HG03521 (cell line): ENCODE measurements at regions not wholly inside any gene's neighbourhood (a gene's known extent, or its start where the extent isn't known, plus 50 kb on each side); places are given as distances from the start of the nearest gene placed in this dataset.
A peak's percentile ranks its signal among the peaks of the same experiment; 100 is the strongest.
"Not testable (repeated sequence)": the region's sequence is repeated elsewhere in the genome, so short reads cannot be mapped to it uniquely, and the experiment has no call there.

Experiments
- ATAC-seq: cut with Tn5 transposase; IDR thresholded peaks from one replicate; pipeline ENCODE4 v1.9.1; 2021; ENCODE audit warnings: mild to moderate bottlenecking, moderate library complexity; ENCODE audit not compliant: unreplicated experiment

DNA sequence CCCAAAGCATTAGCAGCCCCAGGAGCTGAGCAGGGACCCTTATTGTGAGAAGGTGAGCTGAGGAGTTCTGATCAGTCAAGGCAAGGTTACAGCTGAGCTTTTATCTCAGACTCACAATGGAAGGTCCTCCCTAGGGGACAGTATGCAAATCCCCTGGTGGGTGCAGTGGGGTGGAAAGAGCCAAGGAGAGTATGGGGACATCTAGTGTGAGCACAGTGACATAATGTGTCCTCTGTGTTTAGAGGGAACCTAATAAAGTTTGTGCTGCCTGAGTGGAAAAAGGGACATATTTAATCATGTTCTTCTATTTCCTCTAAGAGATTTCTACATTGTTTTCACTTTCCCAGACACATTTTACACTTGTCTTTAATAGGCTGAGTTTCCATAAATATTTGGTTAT is 438.0 kb downstream of the RPIA start:
- not testable (repeated sequence) for ATAC-seq

GRCh38 chr2:89130665-89131308 is 439.3 kb downstream of the RPIA start:
- not testable (repeated sequence) for ATAC-seq

GRCh38 chr2:89142959-89143358 is 451.5 kb downstream of the RPIA start:
- ATAC-seq, result not testable (repeated sequence)

DNA sequence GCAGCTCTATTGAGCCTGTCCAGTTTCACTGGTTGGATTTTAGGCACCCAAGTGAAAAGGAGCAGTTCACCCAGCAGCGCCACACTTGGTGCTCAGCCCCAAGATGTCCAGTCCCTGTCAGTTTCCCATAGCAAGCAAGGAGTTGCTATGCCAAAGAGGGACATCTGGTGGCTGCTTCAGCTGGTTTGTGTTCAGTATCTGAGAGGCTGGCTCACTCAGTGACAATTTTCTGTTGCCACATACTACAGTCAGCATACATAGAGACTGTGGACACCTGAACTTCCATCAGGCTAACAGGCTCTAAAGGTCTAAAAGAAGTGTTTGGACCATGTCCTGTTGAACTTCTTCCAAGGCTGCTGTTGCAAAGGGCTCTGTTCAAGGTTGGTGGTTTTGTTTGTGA is 453.9 kb downstream of the RPIA start:
- not testable (repeated sequence) for ATAC-seq

- ATAC-seq, result not testable (repeated sequence)
Measured at GRCh38 chr2:89148256-89148655, 456.8 kb downstream of the RPIA start.

GRCh38 chr2:89151699-89152098 is 460.2 kb downstream of the RPIA start:
- not testable (repeated sequence) for ATAC-seq

DNA sequence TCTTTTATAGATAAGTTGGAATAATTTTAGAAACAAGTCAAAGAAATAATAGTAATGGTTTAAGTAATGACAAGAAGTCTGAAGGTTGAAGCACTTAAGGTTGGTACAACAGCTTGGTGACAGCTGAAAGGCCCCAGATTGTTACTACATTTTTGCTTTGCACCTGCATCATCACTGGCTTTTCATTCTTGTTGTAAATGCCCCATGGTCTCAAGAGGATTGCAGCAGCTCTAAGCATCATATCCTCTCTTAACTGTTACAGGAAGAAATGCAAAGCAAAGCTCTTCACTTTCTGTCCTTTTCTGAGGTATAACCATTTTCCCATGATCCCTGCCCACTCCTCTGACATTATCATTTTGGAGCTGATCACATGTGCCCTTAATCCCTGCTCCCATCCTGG is 461.0 kb downstream of the RPIA start:
- ATAC-seq, result not testable (repeated sequence)

GRCh38 chr2:89153210-89153609 is 461.7 kb downstream of the RPIA start:
- not testable (repeated sequence) for ATAC-seq

DNA sequence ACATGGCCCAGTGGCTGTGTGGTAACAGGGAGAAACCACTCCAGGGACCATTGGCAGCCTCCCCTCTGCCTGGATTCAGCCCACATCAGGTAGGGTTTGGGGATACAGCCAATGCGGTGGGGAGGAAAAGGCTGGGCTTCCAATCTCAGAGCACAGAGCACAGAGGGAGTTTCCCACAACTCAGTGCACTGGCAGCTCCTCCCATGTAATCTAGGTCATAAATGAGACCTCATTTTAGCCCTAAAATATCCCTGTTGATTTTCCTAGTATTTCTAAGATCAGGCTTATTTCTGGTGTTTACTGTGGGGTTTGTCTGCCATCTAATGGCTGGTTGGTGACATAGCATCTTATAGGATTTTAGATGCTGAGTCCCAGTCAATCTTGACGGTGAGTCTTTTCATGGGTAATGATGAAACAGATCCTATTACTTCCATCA is 462.8 kb downstream of the RPIA start:
- ATAC-seq, result not testable (repeated sequence)

- ATAC-seq, result peak; percentile 69
Measured at GRCh38 chr2:89160306-89160705, 468.8 kb downstream of the RPIA start.

GRCh38 chr2:89161626-89162025 is 470.2 kb downstream of the RPIA start:
- not testable (repeated sequence) for ATAC-seq

- ATAC-seq, result not testable (repeated sequence)
Measured at GRCh38 chr2:89170506-89171173, 479.2 kb downstream of the RPIA start.

- ATAC-seq, result not testable (repeated sequence)
Measured at GRCh38 chr2:89171174-89171519, 479.7 kb downstream of the RPIA start.

DNA sequence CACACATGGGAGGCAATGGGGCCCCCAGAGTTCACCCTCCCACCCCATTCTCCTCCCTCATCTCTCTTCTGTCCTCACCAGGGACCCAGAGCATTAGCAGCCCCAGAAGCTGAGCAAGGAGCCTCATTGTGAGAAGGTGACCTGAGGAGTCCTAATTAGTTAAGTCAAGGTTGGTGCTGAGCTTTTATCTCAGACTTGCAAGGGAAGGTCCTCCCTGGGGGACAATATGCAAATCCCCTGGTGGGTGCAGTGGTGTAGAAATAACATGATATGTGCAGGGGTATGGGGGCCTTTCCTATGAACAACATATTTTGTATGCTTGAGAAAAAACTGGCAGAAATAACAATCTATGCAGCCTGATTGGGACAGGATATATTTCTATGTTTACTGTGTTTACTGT is 485.5 kb downstream of the RPIA start:
- ATAC-seq, result not testable (repeated sequence)

- ATAC-seq, result not testable (repeated sequence)
Measured at GRCh38 chr2:89182221-89182620, 490.7 kb downstream of the RPIA start.

DNA sequence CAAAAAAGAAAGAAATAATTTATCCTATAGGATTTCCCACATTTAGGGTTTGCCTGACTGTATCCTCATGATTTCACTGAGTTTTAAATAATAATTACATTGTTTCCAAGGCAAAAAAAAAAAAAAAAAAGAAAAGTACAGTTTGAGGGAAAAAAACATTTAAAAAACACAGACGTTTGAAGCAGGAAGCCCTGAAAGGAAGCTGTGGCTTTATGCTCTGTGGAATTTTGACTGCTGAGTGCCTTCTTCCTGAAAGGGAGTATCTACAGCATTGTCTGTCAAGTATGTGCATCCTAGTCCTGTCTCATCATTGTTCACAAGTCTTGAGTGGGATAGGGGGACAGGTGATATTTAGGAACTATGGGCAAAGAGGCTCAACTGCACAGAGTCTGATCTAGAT is 493.3 kb downstream of the RPIA start:
- not testable (repeated sequence) for ATAC-seq

- not testable (repeated sequence) for ATAC-seq
Measured at GRCh38 chr2:89195636-89196251, 504.3 kb downstream of the RPIA start.

DNA sequence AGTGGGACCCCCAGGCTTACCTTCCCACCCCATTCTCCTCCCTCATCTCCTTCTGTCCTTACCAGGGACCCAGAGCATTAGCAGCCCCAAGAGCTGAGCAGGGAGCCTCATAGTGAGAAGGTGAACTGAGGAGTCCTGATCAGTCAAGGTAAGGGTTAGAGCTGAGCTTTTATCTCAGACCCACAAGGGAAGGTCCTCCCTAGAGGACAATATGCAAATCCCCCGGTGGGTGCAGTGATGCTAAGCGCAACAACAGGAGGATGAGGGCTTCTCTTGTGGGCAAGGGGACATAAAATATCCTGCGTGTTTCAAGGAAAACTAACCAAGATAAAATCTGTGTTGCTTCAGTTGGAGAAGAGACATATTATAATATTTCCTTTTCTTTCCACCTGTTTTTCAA is 505.2 kb downstream of the RPIA start:
- ATAC-seq, result not testable (repeated sequence)

DNA sequence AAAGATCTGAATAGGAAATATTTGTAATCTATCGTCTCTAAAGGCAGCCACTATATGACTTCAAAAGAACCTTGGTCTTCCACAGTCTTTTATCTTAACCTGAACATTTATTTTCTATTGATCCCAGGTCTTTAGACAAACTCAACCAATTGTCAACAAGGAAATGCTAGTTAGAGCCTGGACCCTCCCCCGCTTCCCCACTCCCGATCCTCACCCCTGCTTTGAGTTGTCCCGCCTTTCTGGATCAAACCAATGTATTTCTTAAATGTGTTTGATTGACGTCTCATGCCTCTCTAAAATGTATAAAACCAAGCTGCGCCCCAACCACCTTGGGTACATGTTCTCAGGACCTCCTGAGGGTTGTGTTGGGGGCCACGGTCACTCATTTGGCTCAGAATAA is 506.6 kb downstream of the RPIA start:
- not testable (repeated sequence) for ATAC-seq

GRCh38 chr2:89199453-89200246 is 508.2 kb downstream of the RPIA start:
- not testable (repeated sequence) for ATAC-seq

DNA sequence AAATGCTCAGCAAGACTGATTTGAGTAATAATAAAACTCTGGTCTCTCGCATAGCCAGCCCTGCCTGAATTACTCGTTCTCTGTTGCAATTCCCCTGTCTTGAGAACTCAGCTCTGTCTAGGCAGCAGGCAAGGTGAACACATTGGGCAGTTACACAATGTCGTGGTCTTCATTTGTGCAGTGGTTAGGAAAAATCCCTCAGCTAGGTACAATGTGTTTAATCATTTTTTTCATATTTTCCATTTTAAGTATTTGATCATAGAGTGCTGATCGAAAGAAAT is 508.7 kb downstream of the RPIA start:
- ATAC-seq, result not testable (repeated sequence)
